Liver (tissue), 7 donors: ENCODE measurements at regions not wholly inside any gene's neighbourhood (a gene's known extent, or its start where the extent isn't known, plus 50 kb on each side); places are given as distances from the start of the nearest gene placed in this dataset.
"Not testable (repeated sequence)": the region's sequence is repeated elsewhere in the genome, so short reads cannot be mapped to it uniquely, and the experiment has no call there.

ENCODE experiments used
- DNase-seq: peaks from one replicate; pipeline ENCODE4 v3.0.0-alpha.2; 2017; ENCODE audit warnings: low spot score
- H3K27ac ChIP-seq, 2 donors: one replicate each; pipeline ENCODE4 v1.7.0; 2013; ENCODE audit warnings: inconsistent platforms in 2 of 2, low read length in 2 of 2, control low read depth in 1 of 2, low read depth in 1 of 2, mild to moderate bottlenecking in 1 of 2
- H3K27me3 ChIP-seq, 4 donors: one replicate each; pipeline versions ENCODE4 v1.6.1 to v1.7.0; 2013; ENCODE audit warnings: low read length in 3 of 4, inconsistent platforms in 1 of 4, mild to moderate bottlenecking in 1 of 4, moderate library complexity in 1 of 4; ENCODE audit not compliant: control insufficient read depth in 4 of 4, insufficient read depth in 4 of 4
- H3K36me3 ChIP-seq, 4 donors: one replicate each; pipeline versions ENCODE4 v1.6.1 to v1.7.0; 2013; ENCODE audit warnings: low read length in 3 of 4, mild to moderate bottlenecking in 3 of 4, low read depth in 1 of 4, moderate library complexity in 1 of 4; ENCODE audit not compliant: control insufficient read depth in 4 of 4, insufficient read depth in 3 of 4
- H3K4me1 ChIP-seq, 4 donors: one replicate each; pipeline versions ENCODE4 v1.6.1 to v1.7.0; 2013; ENCODE audit warnings: low read length in 3 of 4, mild to moderate bottlenecking in 3 of 4, moderate library complexity in 1 of 4; ENCODE audit not compliant: control insufficient read depth in 4 of 4, insufficient read depth in 4 of 4
- H3K4me3 ChIP-seq, 3 donors: one replicate each; pipeline versions ENCODE4 v1.6.1 to v1.7.0; 2013; ENCODE audit warnings: low read length in 3 of 3, control low read depth in 1 of 3, low read depth in 1 of 3, mild to moderate bottlenecking in 1 of 3
- H3K9ac ChIP-seq, 2 donors: one replicate each; pipeline ENCODE4 v1.7.0; 2013; ENCODE audit warnings: low read length in 2 of 2, mild to moderate bottlenecking in 2 of 2, moderate library complexity in 2 of 2, control low read depth in 1 of 2, low read depth in 1 of 2
- H3K9me3 ChIP-seq, 4 donors: one replicate each; pipeline versions ENCODE4 v1.6.1 to v1.7.0; 2013; ENCODE audit warnings: low read length in 3 of 4; ENCODE audit not compliant: control insufficient read depth in 4 of 4
- EGR1 ChIP-seq, 2 donors: IDR thresholded peaks; 2 replicates each; pipeline ENCODE4 v1.6.1; 2016 to 2018; ENCODE audit warnings: antibody characterized with exemption in 2 of 2, low read depth in 2 of 2
- FOXA1 ChIP-seq: IDR thresholded peaks from 2 replicates; pipeline ENCODE4 v1.6.1; 2016; ENCODE audit warnings: antibody characterized with exemption
- FOXA2 ChIP-seq: IDR thresholded peaks from 2 replicates; pipeline ENCODE4 v1.6.1; 2016; ENCODE audit warnings: antibody characterized with exemption
- GABPA ChIP-seq, 2 donors: IDR thresholded peaks in 1 of 2; conservative IDR thresholded peaks in 1 of 2; 2 replicates each; pipeline ENCODE4 v1.6.1; 2016; ENCODE audit warnings: antibody characterized with exemption in 2 of 2, mild to moderate bottlenecking in 1 of 2, moderate library complexity in 1 of 2
- HNF4A ChIP-seq, 2 donors: conservative IDR thresholded peaks; 2 replicates each; pipeline ENCODE4 v1.6.1; 2016; ENCODE audit warnings: antibody characterized with exemption in 2 of 2, mild to moderate bottlenecking in 2 of 2
- HNF4G ChIP-seq: IDR thresholded peaks from 2 replicates; pipeline ENCODE4 v1.6.1; 2016; ENCODE audit warnings: antibody characterized with exemption
- JUND ChIP-seq, 2 donors: IDR thresholded peaks; 2 replicates each; pipeline ENCODE4 v1.6.1; 2016; ENCODE audit warnings: antibody characterized with exemption in 2 of 2
- NR2F2 ChIP-seq: IDR thresholded peaks from 2 replicates; pipeline ENCODE4 v1.6.1; 2016; ENCODE audit warnings: antibody characterized with exemption
- RAD21 ChIP-seq, 2 donors: IDR thresholded peaks; 2 replicates each; pipeline ENCODE4 v1.6.1; 2016; ENCODE audit warnings: antibody characterized with exemption in 2 of 2, mild to moderate bottlenecking in 2 of 2
- RXRA ChIP-seq, 2 donors: IDR thresholded peaks; 2 replicates each; pipeline ENCODE4 v1.6.1; 2017 to 2018; ENCODE audit warnings: antibody characterized with exemption in 2 of 2, mild to moderate bottlenecking in 1 of 2
- SP1 ChIP-seq: IDR thresholded peaks from 2 replicates; pipeline ENCODE4 v1.6.1; 2018; ENCODE audit warnings: antibody characterized with exemption, mild to moderate bottlenecking
- TAF1 ChIP-seq: conservative IDR thresholded peaks from 2 replicates; pipeline ENCODE4 v1.6.1; 2016; ENCODE audit warnings: antibody characterized with exemption, mild to moderate bottlenecking
- YY1 ChIP-seq: IDR thresholded peaks from 2 replicates; pipeline ENCODE4 v1.6.1; 2016; ENCODE audit warnings: antibody characterized with exemption, mild to moderate bottlenecking
- WGBS: extraction: QIAGEN DNeasy Blood & Tissue Kit; methylation state at CpG from one replicate; pipeline ENCODE4 v1.1.7; 2013; 5-methylcytosine and 5-hydroxymethylcytosine counted together
- TF ChIP-seq, protein P1 (sequence below): IDR thresholded peaks from 2 replicates; pipeline ENCODE4 v1.6.1; 2016; ENCODE audit warnings: antibody characterized with exemption, mild to moderate bottlenecking
- TF ChIP-seq, protein P2 (sequence below): IDR thresholded peaks from 2 replicates; pipeline ENCODE4 v1.6.1; 2016; ENCODE audit warnings: antibody characterized with exemption
- donor health status: healthy.
- donor health status: healthy.
- donor health status: healthy.
- donor health status: healthy.

DNA sequence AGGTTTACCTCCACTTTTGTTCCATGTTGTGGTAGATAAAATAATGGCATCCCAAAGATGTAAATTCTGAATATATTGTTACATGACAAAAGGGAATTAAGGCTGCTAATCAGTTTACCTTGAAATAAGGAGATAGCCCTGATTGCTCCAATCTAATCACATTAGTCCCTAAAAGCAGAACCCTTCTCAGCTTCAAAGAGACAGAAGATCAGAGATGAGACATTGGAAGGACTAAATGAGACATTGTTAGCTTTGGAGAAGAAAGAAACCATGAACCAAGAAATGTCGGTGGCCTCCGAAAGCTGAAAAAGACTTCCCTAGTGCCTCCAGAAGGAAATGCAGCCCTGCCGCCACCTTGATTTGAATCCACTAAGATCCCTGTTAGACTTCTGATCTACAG, 82.8 kb upstream of the PARP8 start:
- H3K27me3 ChIP-seq = peaks cover 0 to 2% (median 0%) of the 10 kb centered on the region in 4 donors
- 95% methylated on average over 3 of the region's 3 CpGs for whole genome bisulfite sequencing

DNA sequence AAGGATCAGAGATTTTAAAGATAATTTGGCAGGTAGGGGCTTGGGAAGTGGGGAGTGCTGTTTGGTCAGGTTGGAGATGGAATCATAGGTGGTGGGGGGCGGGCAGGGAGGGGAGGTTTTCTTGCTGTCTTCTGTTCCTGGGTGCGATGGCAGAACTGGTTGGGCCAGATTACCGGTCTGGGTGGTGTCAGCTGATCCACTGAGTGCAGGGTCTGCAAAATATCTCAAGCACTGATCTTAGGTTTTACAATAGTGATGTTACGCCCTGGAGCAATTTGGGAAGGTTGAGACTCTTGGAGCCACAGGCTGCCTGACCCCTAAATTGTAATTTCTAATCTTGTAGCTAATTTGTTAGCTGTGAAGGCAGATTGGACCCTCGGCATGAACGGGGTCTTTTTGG, 78.0 kb upstream of the PARP8 start:
- H3K9ac ChIP-seq, H3K27me3 ChIP-seq, H3K4me3 ChIP-seq, H3K36me3 ChIP-seq, H3K4me1 ChIP-seq, H3K27ac ChIP-seq, H3K9me3 ChIP-seq, DNase-seq: not testable (repeated sequence)
- 71% methylated on average over 6 of the region's 6 CpGs for WGBS

More for the DNA sequence above, 82.8 kb upstream of the PARP8 start:
- Histone ChIP-seq H3K9me3 (peaks cover 0 to 1% (median 0%) of the 10 kb centered on the region in 4 donors), H3K4me3 (no peak overlapping the region), H3K9ac (no peak overlapping the region), H3K36me3 (no peaks in the 10 kb centered on the region), H3K4me1 (no peaks in the 10 kb centered on the region), H3K27ac (no peak overlapping the region)
- DNase-seq = no peak
- TF ChIP-seq TAF1 = no peak
- TF ChIP-seq GABPA (IDR thresholded peaks at IDR 0.05 in 1 of 2, conservative IDR thresholded peaks at IDR 0.05 in 1 of 2) = no peak
- TF ChIP-seq, protein P1, sequence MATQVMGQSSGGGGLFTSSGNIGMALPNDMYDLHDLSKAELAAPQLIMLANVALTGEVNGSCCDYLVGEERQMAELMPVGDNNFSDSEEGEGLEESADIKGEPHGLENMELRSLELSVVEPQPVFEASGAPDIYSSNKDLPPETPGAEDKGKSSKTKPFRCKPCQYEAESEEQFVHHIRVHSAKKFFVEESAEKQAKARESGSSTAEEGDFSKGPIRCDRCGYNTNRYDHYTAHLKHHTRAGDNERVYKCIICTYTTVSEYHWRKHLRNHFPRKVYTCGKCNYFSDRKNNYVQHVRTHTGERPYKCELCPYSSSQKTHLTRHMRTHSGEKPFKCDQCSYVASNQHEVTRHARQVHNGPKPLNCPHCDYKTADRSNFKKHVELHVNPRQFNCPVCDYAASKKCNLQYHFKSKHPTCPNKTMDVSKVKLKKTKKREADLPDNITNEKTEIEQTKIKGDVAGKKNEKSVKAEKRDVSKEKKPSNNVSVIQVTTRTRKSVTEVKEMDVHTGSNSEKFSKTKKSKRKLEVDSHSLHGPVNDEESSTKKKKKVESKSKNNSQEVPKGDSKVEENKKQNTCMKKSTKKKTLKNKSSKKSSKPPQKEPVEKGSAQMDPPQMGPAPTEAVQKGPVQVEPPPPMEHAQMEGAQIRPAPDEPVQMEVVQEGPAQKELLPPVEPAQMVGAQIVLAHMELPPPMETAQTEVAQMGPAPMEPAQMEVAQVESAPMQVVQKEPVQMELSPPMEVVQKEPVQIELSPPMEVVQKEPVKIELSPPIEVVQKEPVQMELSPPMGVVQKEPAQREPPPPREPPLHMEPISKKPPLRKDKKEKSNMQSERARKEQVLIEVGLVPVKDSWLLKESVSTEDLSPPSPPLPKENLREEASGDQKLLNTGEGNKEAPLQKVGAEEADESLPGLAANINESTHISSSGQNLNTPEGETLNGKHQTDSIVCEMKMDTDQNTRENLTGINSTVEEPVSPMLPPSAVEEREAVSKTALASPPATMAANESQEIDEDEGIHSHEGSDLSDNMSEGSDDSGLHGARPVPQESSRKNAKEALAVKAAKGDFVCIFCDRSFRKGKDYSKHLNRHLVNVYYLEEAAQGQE = no peak
- no peak for TF ChIP-seq EGR1 (IDR thresholded peaks at IDR 0.05; ENCODE audit: low read depth in 2 of 2)
- TF ChIP-seq JUND (IDR thresholded peaks at IDR 0.05) = no peak
- no peak for TF ChIP-seq HNF4A (conservative IDR thresholded peaks at IDR 0.05)
- TF ChIP-seq, protein P2, sequence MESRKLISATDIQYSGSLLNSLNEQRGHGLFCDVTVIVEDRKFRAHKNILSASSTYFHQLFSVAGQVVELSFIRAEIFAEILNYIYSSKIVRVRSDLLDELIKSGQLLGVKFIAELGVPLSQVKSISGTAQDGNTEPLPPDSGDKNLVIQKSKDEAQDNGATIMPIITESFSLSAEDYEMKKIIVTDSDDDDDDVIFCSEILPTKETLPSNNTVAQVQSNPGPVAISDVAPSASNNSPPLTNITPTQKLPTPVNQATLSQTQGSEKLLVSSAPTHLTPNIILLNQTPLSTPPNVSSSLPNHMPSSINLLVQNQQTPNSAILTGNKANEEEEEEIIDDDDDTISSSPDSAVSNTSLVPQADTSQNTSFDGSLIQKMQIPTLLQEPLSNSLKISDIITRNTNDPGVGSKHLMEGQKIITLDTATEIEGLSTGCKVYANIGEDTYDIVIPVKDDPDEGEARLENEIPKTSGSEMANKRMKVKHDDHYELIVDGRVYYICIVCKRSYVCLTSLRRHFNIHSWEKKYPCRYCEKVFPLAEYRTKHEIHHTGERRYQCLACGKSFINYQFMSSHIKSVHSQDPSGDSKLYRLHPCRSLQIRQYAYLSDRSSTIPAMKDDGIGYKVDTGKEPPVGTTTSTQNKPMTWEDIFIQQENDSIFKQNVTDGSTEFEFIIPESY = no peak
- no peak for TF ChIP-seq RAD21 (IDR thresholded peaks at IDR 0.05)
- TF ChIP-seq RXRA (IDR thresholded peaks at IDR 0.05) = no peak
- no peak for TF ChIP-seq FOXA2
- no peak for TF ChIP-seq HNF4G
- no peak for TF ChIP-seq NR2F2
- no peak for TF ChIP-seq FOXA1
- TF ChIP-seq YY1 = no peak
- TF ChIP-seq SP1 = no peak

DNA sequence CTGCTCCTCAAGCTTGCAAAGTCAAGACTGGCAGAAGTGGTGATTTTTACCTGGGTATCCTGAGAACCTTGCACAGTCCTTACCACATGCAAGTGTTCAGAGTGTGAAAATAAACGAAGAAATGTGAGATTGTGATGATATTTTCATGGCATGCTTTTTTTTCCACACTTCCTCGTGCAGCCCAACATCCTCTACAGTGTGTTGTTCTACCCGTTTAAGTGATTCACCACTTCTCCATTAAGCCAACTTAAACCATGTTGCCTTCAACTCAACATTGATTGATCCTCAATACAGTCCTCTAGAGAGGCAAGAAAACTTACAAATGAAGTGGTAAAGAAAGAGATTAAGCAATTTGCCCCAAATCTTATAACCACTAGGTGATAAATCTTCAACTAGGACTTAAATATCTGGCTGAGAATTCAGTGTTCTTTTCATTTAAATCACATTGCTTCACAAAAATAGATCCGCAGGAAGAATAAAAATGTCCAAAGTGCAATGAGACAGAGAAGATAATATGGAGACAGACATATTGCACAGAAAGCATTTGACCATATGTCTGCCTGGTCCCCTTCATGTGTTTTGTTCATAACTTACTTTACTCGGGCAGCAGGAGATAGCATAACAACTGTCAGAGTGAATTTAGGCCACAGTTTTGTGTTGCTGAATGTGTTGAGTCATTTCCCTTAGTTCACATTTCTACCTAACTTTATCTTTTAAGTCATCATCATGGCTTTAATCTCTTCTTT, 75.8 kb upstream of the PARP8 start:
- not testable (repeated sequence) for H3K27ac ChIP-seq
- WGBS = 61% methylated on average over 5 of the region's 5 CpGs

DNA sequence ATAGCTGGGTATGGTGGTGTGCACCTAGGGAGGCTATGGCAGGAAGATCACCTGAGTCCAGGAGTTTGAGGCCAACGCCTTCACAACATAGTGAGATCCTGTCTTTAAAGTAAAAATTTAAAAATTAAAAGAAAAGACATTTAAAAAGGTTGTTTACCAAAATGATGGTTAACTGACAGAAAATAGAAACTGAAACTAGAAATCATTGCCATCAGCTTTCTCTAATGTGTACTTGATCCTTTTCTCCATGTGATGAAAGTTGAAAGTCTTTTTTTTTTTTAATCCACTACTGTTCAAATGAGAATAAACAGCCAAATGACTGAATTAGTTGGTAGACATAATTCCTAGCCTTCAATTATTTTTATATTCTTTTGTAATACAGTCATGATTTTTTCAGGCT, 75.1 kb upstream of the PARP8 start:
- WGBS = 72% methylated on average over 1 of the region's 1 CpG
- not testable (repeated sequence) for H3K27ac ChIP-seq, H3K9ac ChIP-seq, DNase-seq, H3K27me3 ChIP-seq, H3K4me1 ChIP-seq, H3K36me3 ChIP-seq, H3K4me3 ChIP-seq, H3K9me3 ChIP-seq

More for the DNA sequence above, 75.8 kb upstream of the PARP8 start:
- not testable (repeated sequence) for H3K4me3 ChIP-seq, H3K4me1 ChIP-seq, H3K27me3 ChIP-seq, H3K9ac ChIP-seq, H3K36me3 ChIP-seq, H3K9me3 ChIP-seq, DNase-seq
